Breast epithelium (tissue), 4 donors: ENCODE measurements at regions not wholly inside any gene's neighbourhood (a gene's known extent, or its start where the extent isn't known, plus 50 kb on each side); places are given as distances from the start of the nearest gene placed in this dataset.
A peak's percentile ranks its signal among the peaks of the same experiment; 100 is the strongest.

Experiments
- DNase-seq, 2 donors: peaks; one replicate each; pipeline ENCODE4 v3.0.0-alpha.2; 2019; ENCODE audit warnings: low spot score in 2 of 2
- H3K27ac ChIP-seq, 2 donors: fragments of 200-600 bp; sonication (generic) in 1 of 2; one replicate each; pipeline ENCODE4 v1.5.1; 2016 to 2019; ENCODE audit warnings: mild to moderate bottlenecking in 1 of 2
- H3K27me3 ChIP-seq, 2 donors: fragments of 200-600 bp; sonication (generic) in 1 of 2; one replicate each; pipeline versions ENCODE4 v1.5.1 to v1.6.0; 2017 to 2019; ENCODE audit warnings: control low read depth in 1 of 2, mild to moderate bottlenecking in 1 of 2
- H3K36me3 ChIP-seq: fragments of 200-600 bp; one replicate; pipeline ENCODE4 v1.5.1; 2019
- H3K4me1 ChIP-seq, 2 donors: fragments of 200-600 bp; sonication (generic); one replicate each; pipeline ENCODE4 v1.5.1; 2016 to 2019; ENCODE audit warnings: control low read depth in 1 of 2
- H3K4me3 ChIP-seq, 3 donors: fragments of 200-600 bp; sonication (generic); 1 replicate in 2 of 3; 2 replicates in 1 of 3; pipeline ENCODE4 v1.5.1; 2016 to 2019; ENCODE audit warnings: mild to moderate bottlenecking in 3 of 3, moderate library complexity in 2 of 3
- H3K9me3 ChIP-seq, 2 donors: fragments of 200-600 bp; sonication (generic) in 1 of 2; one replicate each; pipeline ENCODE4 v1.5.1; 2016 to 2019; ENCODE audit warnings: control low read depth in 1 of 2
- POLR2A ChIP-seq: fragments of 450-650 bp; IDR thresholded peaks from one replicate; pipeline ENCODE4 v1.6.1; 2016; ENCODE audit warnings: antibody characterized with exemption, mild to moderate bottlenecking, moderate library complexity
- POLR2AphosphoS5 ChIP-seq, 3 donors: sonication (generic); formaldehyde crosslinking; IDR thresholded peaks; one replicate each; pipeline ENCODE4 v1.6.1; 2017; ENCODE audit warnings: antibody characterized with exemption in 3 of 3
- intact Hi-C: fragments of 100-400 bp; cut with DNase I; formaldehyde crosslinking; loops from one replicate; pipeline ENCODE4 v1.15.1; 2023; ENCODE audit warnings: low total_unique reads
- TF ChIP-seq, protein P1 (sequence below), 3 donors: fragments of 450-650 bp; IDR thresholded peaks; one replicate each; pipeline ENCODE4 v1.5.1; 2016 to 2017; ENCODE audit warnings: antibody characterized with exemption in 3 of 3, mild to moderate bottlenecking in 3 of 3, moderate library complexity in 3 of 3

DNA sequence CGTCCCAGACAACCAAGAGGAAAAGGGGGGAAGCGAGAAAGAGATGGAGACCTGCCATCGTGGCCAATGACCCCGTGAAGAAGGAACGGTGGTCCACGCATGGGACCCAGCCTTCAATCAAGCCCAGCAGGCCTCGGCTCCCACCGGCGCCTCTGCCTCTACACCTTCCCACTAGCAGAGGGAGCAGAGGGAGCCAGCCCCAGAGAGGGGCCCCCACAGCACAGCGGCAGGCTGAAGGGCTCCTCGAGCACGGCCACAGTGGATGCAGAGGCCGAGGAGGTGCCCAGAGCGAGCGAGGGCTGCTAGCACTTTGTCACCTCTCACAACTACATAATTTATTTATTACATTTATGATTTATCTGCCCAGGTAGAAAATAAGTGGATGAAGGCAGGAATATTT is 68.4 kb upstream of the TOPAZ1 start:
- H3K27ac ChIP-seq: no peak overlapping the region
- H3K27me3 ChIP-seq: no peaks in the 10 kb centered on the region
- no peaks in the 10 kb centered on the region for H3K4me1 ChIP-seq
- no peaks in the 10 kb centered on the region for H3K36me3 ChIP-seq
- TF ChIP-seq POLR2AphosphoS5 (IDR thresholded peaks at IDR 0.05) (no peak), POLR2A (no peak)
- TF ChIP-seq, protein P1, sequence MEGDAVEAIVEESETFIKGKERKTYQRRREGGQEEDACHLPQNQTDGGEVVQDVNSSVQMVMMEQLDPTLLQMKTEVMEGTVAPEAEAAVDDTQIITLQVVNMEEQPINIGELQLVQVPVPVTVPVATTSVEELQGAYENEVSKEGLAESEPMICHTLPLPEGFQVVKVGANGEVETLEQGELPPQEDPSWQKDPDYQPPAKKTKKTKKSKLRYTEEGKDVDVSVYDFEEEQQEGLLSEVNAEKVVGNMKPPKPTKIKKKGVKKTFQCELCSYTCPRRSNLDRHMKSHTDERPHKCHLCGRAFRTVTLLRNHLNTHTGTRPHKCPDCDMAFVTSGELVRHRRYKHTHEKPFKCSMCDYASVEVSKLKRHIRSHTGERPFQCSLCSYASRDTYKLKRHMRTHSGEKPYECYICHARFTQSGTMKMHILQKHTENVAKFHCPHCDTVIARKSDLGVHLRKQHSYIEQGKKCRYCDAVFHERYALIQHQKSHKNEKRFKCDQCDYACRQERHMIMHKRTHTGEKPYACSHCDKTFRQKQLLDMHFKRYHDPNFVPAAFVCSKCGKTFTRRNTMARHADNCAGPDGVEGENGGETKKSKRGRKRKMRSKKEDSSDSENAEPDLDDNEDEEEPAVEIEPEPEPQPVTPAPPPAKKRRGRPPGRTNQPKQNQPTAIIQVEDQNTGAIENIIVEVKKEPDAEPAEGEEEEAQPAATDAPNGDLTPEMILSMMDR (IDR thresholded peaks at IDR 0.05): no peak
- no peak for DNase-seq
- H3K4me3 ChIP-seq: no peak overlapping the region
- intact Hi-C loops: no loop called here
- H3K9me3 ChIP-seq: no peaks in the 10 kb centered on the region

DNA sequence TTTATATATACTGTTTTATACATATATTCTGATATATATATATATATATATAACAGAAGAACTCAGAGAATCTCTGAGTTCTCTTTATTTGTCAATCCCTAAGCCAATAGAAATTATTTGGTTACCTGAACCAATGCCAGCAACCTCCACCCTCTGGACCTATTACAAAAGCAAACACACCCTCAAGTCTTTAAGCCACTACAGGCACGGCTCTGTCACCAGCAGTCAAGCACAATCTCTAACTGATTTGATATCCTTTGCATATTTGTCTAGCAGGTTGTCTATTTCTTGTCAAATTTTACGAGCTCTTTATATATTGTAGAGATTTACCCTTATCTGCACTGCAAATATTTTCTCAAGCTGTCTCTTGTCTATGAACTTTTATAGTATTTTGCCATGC is 66.6 kb upstream of the TOPAZ1 start:
- H3K36me3 ChIP-seq: no peaks in the 10 kb centered on the region
- intact Hi-C loops: no loop called here
- no peaks in the 10 kb centered on the region for H3K27me3 ChIP-seq
- no peak for DNase-seq
- no peaks in the 10 kb centered on the region for H3K9me3 ChIP-seq
- H3K27ac ChIP-seq: no peak overlapping the region
- H3K4me3 ChIP-seq: no peak overlapping the region
- no peaks in the 10 kb centered on the region for H3K4me1 ChIP-seq
- no peak for TF ChIP-seq POLR2A
- TF ChIP-seq, protein P1 (IDR thresholded peaks at IDR 0.05): no peak
- no peak for TF ChIP-seq POLR2AphosphoS5 (IDR thresholded peaks at IDR 0.05)

DNA sequence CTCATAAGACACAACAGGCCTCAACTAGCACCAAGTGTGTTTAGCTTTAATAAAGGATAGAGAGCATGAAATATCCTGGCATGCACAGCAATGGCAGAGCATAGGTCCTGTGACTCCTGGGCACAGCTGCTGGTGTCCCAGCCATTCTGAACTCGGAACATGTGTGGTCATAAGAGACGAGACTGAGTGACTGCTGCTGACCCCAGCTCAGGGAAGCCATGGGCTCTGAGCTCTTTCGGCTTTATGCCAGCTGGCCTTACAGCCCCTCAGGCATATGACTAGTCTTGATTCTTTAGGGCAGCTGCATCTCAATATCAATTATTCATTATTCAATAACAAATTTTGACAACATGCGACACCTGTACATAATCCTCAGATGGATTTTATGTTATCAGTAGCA is 62.4 kb upstream of the TOPAZ1 start:
- TF ChIP-seq, protein P1 (IDR thresholded peaks at IDR 0.05): no peak
- no peak for TF ChIP-seq POLR2A
- TF ChIP-seq POLR2AphosphoS5 (IDR thresholded peaks at IDR 0.05): no peak
- H3K27me3 ChIP-seq: no peaks in the 10 kb centered on the region
- H3K27ac ChIP-seq: no peak overlapping the region
- no peak overlapping the region for H3K4me3 ChIP-seq
- intact Hi-C loops: no loop called here
- no peaks in the 10 kb centered on the region for H3K9me3 ChIP-seq
- no peaks in the 10 kb centered on the region for H3K4me1 ChIP-seq
- H3K36me3 ChIP-seq: no peaks in the 10 kb centered on the region
- DNase-seq: no peak

DNA sequence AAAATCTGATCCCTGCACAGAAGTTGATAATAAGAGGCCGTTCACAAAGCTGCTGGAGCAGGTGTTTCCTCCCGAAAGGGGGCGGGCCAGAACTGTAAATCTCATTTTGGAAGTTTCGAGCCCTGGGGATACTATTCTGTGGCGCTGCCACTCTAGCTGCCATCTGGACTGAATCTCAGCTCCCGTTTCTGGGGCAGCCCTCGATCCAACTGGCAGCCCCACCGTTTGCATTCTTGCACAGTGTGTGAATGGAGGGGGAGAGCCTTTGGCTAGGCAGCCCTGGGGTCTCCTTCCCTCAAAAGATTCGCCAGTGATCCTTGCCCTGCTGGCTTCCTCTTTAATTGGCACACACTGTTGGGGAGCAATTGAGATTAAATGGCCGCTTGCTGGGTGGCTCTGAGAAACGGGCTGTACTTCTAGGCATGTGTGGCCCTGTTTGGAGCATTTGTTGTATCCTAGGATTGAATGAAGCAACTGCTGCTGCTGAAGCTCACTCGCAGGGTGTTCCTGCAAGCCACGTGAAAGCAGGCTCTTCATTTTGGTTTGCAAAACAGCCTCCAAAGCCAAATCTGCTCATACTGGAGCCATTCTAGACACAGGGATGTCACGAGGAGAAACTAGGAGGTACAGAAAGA is 57.2 kb upstream of the TOPAZ1 start:
- intact Hi-C loops: no loop called here
- H3K4me1 ChIP-seq: no peaks in the 10 kb centered on the region

DNA sequence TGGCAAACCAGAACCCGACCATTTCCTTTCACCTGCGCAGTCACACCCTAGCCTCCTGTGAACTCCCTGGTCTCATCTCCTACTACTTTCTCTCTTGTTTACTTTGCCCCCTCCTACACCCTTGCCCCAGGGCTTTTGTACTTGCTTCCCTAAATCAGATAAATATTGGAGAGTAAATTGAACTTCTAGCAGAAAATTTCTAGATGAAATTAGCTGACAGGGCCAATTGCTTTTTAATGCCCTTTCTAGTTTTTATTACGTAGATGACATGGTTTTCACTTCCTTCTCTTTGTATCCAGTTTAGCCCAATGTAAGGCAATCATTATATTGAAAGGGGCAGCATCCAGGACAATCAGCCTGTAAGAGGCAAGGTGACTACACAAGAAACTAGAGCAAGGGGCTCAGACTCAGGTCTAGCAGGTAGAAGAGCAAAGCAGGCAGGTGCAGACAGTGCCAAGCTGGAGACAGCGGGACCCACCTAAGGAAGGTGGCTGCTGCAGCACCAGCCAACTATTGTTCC is 56.2 kb upstream of the TOPAZ1 start:
- Histone ChIP-seq H3K4me1 (no peaks in the 10 kb centered on the region), H3K36me3 (no peaks in the 10 kb centered on the region), H3K27ac (no peak overlapping the region), H3K9me3 (no peaks in the 10 kb centered on the region), H3K27me3 (no peaks in the 10 kb centered on the region), H3K4me3 (no peak overlapping the region)
- TF ChIP-seq POLR2A: no peak
- TF ChIP-seq, protein P1 (IDR thresholded peaks at IDR 0.05): no peak
- no peak for TF ChIP-seq POLR2AphosphoS5 (IDR thresholded peaks at IDR 0.05)
- no peak for DNase-seq
- intact Hi-C loops: no loop called here

More for the DNA sequence above, 57.2 kb upstream of the TOPAZ1 start:
- TF ChIP-seq POLR2A: no peak
- TF ChIP-seq POLR2AphosphoS5 (IDR thresholded peaks at IDR 0.05): no peak
- TF ChIP-seq, protein P1 (IDR thresholded peaks at IDR 0.05): no peak
- Histone ChIP-seq H3K4me3 (peak overlapping the region in 1 of 3 donors; percentile 40), H3K36me3 (no peaks in the 10 kb centered on the region), H3K9me3 (no peaks in the 10 kb centered on the region), H3K27me3 (no peaks in the 10 kb centered on the region), H3K27ac (no peak overlapping the region)
- no peak for DNase-seq
